Keratinocyte (primary cell): ENCODE measurements at regions not wholly inside any gene's neighbourhood (a gene's known extent, or its start where the extent isn't known, plus 50 kb on each side); places are given as distances from the start of the nearest gene placed in this dataset.

Experiments used
- DNase-seq: peaks from one replicate; pipeline ENCODE4 v3.0.0-alpha.2; 2011; ENCODE audit warnings: low read depth, missing footprints, low spot score
- FAIRE-seq: peaks from 2 replicates; lab custom pipeline; 2011; peaks lifted over from hg19 to GRCh38; lab: Jason Lieb, UNC
- H2AFZ ChIP-seq: 2 replicates; pipeline ENCODE4 v1.6.0; 2012; ENCODE audit warnings: low read length, control low read depth, inconsistent platforms; ENCODE audit not compliant: control insufficient read depth
- H3K27ac ChIP-seq: 2 replicates; pipeline ENCODE4 v1.5.1; 2011; ENCODE audit warnings: low read length; ENCODE audit not compliant: control insufficient read depth, insufficient read depth
- H3K27me3 ChIP-seq: 3 replicates; pipeline ENCODE4 v1.6.0; 2011; ENCODE audit warnings: low read length; ENCODE audit not compliant: control insufficient read depth, insufficient read depth; ENCODE audit errors: extremely low read depth
- H3K36me3 ChIP-seq, 2 experiments: 2 replicates in 1 of 2; 3 replicates in 1 of 2; pipeline ENCODE4 v1.5.1; 2011; ENCODE audit warnings: low read length in 2 of 2, mild to moderate bottlenecking in 1 of 2; ENCODE audit not compliant: control insufficient read depth in 2 of 2, insufficient read depth in 2 of 2; ENCODE audit errors: extremely low read depth in 1 of 2
- H3K4me1 ChIP-seq: 3 replicates; pipeline ENCODE4 v1.5.1; 2011; ENCODE audit warnings: low read length; ENCODE audit not compliant: control insufficient read depth, insufficient read depth; ENCODE audit errors: extremely low read depth
- H3K4me2 ChIP-seq: 3 replicates; pipeline ENCODE4 v1.6.0; 2011; ENCODE audit warnings: low read depth, low read length; ENCODE audit not compliant: control insufficient read depth, insufficient read depth; ENCODE audit errors: extremely low read depth
- H3K4me3 ChIP-seq, 3 experiments: fragments of 200-600 bp in 1 of 3; sonication (generic) in 1 of 3; 2 replicates in 2 of 3; 3 replicates in 1 of 3; pipeline ENCODE4 v1.5.1; 2011 to 2016; ENCODE audit warnings: low read length in 3 of 3, mild to moderate bottlenecking in 3 of 3, control low read depth in 2 of 3, inconsistent platforms in 1 of 3, low read depth in 1 of 3, mixed read lengths in 1 of 3, mixed run types in 1 of 3, moderate library complexity in 1 of 3; ENCODE audit not compliant: control insufficient read depth in 2 of 3, insufficient read depth in 2 of 3; ENCODE audit errors: extremely low read depth in 1 of 3
- H3K79me2 ChIP-seq: 2 replicates; pipeline ENCODE4 v1.6.0; 2012; ENCODE audit warnings: low read length; ENCODE audit not compliant: control insufficient read depth, insufficient read depth
- H3K9ac ChIP-seq: 3 replicates; pipeline ENCODE4 v1.6.0; 2011; ENCODE audit warnings: low read length; ENCODE audit not compliant: control insufficient read depth, insufficient read depth; ENCODE audit errors: extremely low read depth
- H3K9me1 ChIP-seq: 3 replicates; pipeline ENCODE4 v1.6.0; 2011; ENCODE audit warnings: low read length; ENCODE audit not compliant: control insufficient read depth, insufficient read depth; ENCODE audit errors: extremely low read depth
- H3K9me3 ChIP-seq: 2 replicates; pipeline ENCODE4 v1.5.1; 2012; ENCODE audit warnings: low read depth, low read length; ENCODE audit not compliant: control insufficient read depth
- H4K20me1 ChIP-seq: 3 replicates; pipeline ENCODE4 v1.6.0; 2011; ENCODE audit warnings: low read length; ENCODE audit not compliant: control insufficient read depth, insufficient read depth; ENCODE audit errors: extremely low read depth
- CTCF ChIP-seq, 3 experiments: IDR thresholded peaks in 1 of 3; conservative IDR thresholded peaks in 1 of 3; optimal IDR thresholded peaks in 1 of 3; 2 replicates in 2 of 3; 3 replicates in 1 of 3; pipeline versions ENCODE3 to v1.5.1; 2011; ENCODE audit warnings: low read length in 3 of 3, mild to moderate bottlenecking in 3 of 3, moderate library complexity in 2 of 3, control low read depth in 1 of 3, inconsistent platforms in 1 of 3; ENCODE audit not compliant: insufficient read depth in 2 of 3; ENCODE audit errors: extremely low read depth in 1 of 3
- EZH2 ChIP-seq: IDR thresholded peaks from one replicate; pipeline ENCODE4 v1.6.1; 2012; ENCODE audit warnings: inconsistent platforms, mild to moderate bottlenecking, low read length, moderate library complexity
- dilution Hi-C: fragments of 300-500 bp; cut with MboI; formaldehyde crosslinking; loops from one replicate; pipeline ENCODE4 v1.7.0; 2020; ENCODE audit warnings: low sequenced_read_pairs; ENCODE audit not compliant: extremely low pct_ligation_motif_present

- H3K36me3 ChIP-seq, result no peaks in the 10 kb centered on the region
- no peak overlapping the region for H2AFZ ChIP-seq
- dilution Hi-C loops, result no loop called here
- H3K4me1 ChIP-seq, result peaks cover 4% of the 10 kb centered on the region
- DNase-seq (no peak), FAIRE-seq (no peak)
- H3K27me3 ChIP-seq, result no peaks in the 10 kb centered on the region
- TF ChIP-seq CTCF (optimal IDR thresholded peaks at IDR 0.05 in 1 of 3, IDR thresholded peaks at IDR 0.05 in 1 of 3, conservative IDR thresholded peaks at IDR 0.05 in 1 of 3; ENCODE audit: extremely low read depth in 1 of 3, insufficient read depth in 2 of 3, low read length in 3 of 3) (no peak), EZH2 (no peak)
- no peak overlapping the region for H3K27ac ChIP-seq
- H4K20me1 ChIP-seq, result no peaks in the 10 kb centered on the region
- no peak overlapping the region for H3K9ac ChIP-seq
- no peaks in the 10 kb centered on the region for H3K9me3 ChIP-seq
- no peak overlapping the region for H3K4me3 ChIP-seq
- no peaks in the 10 kb centered on the region for H3K9me1 ChIP-seq
- no peak overlapping the region for H3K4me2 ChIP-seq
- H3K79me2 ChIP-seq, result no peaks in the 10 kb centered on the region
These were observed 176.4 kb downstream of the SAMD5 start for GRCh38 chr6:147684906-147685305.

- FAIRE-seq, result no peak
- Histone ChIP-seq H3K9me1 (no peaks in the 10 kb centered on the region), H2AFZ (peak overlapping the region; percentile 30), H3K9ac (no peak overlapping the region), H3K27me3 (no peaks in the 10 kb centered on the region), H3K4me3 (no peak overlapping the region), H3K9me3 (no peaks in the 10 kb centered on the region), H3K4me1 (peaks cover 4% of the 10 kb centered on the region), H3K4me2 (no peak overlapping the region), H3K36me3 (no peaks in the 10 kb centered on the region), H4K20me1 (no peaks in the 10 kb centered on the region), H3K79me2 (no peaks in the 10 kb centered on the region), H3K27ac (no peak overlapping the region)
- DNase-seq, result no peak
- TF ChIP-seq EZH2 (no peak), CTCF (optimal IDR thresholded peaks at IDR 0.05 in 1 of 3, IDR thresholded peaks at IDR 0.05 in 1 of 3, conservative IDR thresholded peaks at IDR 0.05 in 1 of 3; ENCODE audit: extremely low read depth in 1 of 3, insufficient read depth in 2 of 3, low read length in 3 of 3) (no peak)
- dilution Hi-C loops, result no loop called here
These were observed 180.9 kb downstream of the SAMD5 start for GRCh38 chr6:147689398-147689797.
